Ovary (tissue), 3 donors: ENCODE measurements at regions not wholly inside any gene's neighbourhood (a gene's known extent, or its start where the extent isn't known, plus 50 kb on each side); places are given as distances from the start of the nearest gene placed in this dataset.

Experiments
- POLR2A ChIP-seq: fragments of 450-650 bp; IDR thresholded peaks from one replicate; pipeline ENCODE4 v1.6.1; 2017; ENCODE audit warnings: antibody characterized with exemption, mild to moderate bottlenecking, moderate library complexity
- TF ChIP-seq, protein P1 (sequence below), 3 donors: fragments of 450-650 bp in 2 of 3; fragments of 200-600 bp in 1 of 3; IDR thresholded peaks; one replicate each; pipeline versions ENCODE4 v1.5.1 to v1.8.0; 2016 to 2022; ENCODE audit warnings: antibody characterized with exemption in 3 of 3, mild to moderate bottlenecking in 1 of 3
- donor health status: DM: no; HTN: no; CAD: no.

DNA sequence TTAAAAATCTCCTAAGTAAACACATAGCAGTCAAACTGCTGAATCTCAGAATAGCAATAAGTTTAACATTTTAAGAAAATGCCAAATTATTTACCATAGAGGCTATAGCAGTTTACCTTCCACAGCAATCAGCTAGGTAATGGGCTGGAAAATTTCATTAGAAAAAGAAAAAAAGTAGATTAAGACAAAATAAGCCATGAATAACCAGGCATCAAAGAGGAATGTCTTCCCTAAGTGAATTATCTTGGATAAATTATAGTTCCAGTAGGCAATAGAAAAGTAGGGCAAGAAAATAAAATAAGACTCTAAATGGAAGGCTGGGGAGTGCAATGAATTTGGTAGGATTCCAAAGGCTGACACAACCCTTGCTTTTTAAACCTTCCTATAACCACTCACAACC is 722.8 kb downstream of the TRAM1L1 start:
- TF ChIP-seq, protein P1, sequence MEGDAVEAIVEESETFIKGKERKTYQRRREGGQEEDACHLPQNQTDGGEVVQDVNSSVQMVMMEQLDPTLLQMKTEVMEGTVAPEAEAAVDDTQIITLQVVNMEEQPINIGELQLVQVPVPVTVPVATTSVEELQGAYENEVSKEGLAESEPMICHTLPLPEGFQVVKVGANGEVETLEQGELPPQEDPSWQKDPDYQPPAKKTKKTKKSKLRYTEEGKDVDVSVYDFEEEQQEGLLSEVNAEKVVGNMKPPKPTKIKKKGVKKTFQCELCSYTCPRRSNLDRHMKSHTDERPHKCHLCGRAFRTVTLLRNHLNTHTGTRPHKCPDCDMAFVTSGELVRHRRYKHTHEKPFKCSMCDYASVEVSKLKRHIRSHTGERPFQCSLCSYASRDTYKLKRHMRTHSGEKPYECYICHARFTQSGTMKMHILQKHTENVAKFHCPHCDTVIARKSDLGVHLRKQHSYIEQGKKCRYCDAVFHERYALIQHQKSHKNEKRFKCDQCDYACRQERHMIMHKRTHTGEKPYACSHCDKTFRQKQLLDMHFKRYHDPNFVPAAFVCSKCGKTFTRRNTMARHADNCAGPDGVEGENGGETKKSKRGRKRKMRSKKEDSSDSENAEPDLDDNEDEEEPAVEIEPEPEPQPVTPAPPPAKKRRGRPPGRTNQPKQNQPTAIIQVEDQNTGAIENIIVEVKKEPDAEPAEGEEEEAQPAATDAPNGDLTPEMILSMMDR (IDR thresholded peaks at IDR 0.05), result no peak
- no peak for TF ChIP-seq POLR2A
